HAP-1 (cell line): ENCODE measurements at regions not wholly inside any gene's neighbourhood (a gene's known extent, or its start where the extent isn't known, plus 50 kb on each side); places are given as distances from the start of the nearest gene placed in this dataset.
"Not testable (repeated sequence)": the region's sequence is repeated elsewhere in the genome, so short reads cannot be mapped to it uniquely, and the experiment has no call there.

ENCODE experiments used
- DNase-seq, 2 experiments: peaks; one replicate each; pipeline ENCODE4 v3.0.0-alpha.2; 2016 to 2020; ENCODE audit warnings: low spot score in 2 of 2
- H3K27me3 ChIP-seq: fragments of 250-450 bp; sonication (Bioruptor Pico); 2 replicates; pipeline ENCODE4 v1.5.1; 2020; ENCODE audit warnings: low read depth, mild to moderate bottlenecking, moderate library complexity
- H3K36me3 ChIP-seq: fragments of 250-450 bp; sonication (Bioruptor Pico); replicated peaks from 2 replicates; pipeline ENCODE4 v1.5.1; 2020; ENCODE audit warnings: mild to moderate bottlenecking
- H3K4me1 ChIP-seq: fragments of 250-450 bp; sonication (Bioruptor Pico); 2 replicates; pipeline ENCODE4 v1.5.1; 2020; ENCODE audit warnings: mild to moderate bottlenecking
- H3K4me3 ChIP-seq: fragments of 250-450 bp; sonication (Bioruptor Pico); 2 replicates; pipeline ENCODE4 v1.5.1; 2020; ENCODE audit warnings: mild to moderate bottlenecking, moderate library complexity
- H3K9me3 ChIP-seq: fragments of 250-450 bp; sonication (Bioruptor Pico); 2 replicates; pipeline ENCODE4 v1.5.1; 2020; ENCODE audit warnings: mild to moderate bottlenecking, moderate library complexity
- in situ Hi-C: fragments of 300-500 bp; cut with MboI; formaldehyde crosslinking; loops from 3 replicates; pipeline ENCODE4 v1.14.3; 2020; ENCODE audit warnings: low sequenced_read_pairs, inconsistent platforms, mixed read lengths

GRCh38 chr1:73245196-73245595 lies 952.8 kb downstream of the LRRIQ3 start:
- not testable (repeated sequence) for H3K4me1 ChIP-seq

GRCh38 chr1:73218995-73219546 lies 936.7 kb upstream of the NEGR1 start:
- Histone ChIP-seq H3K27me3 (no peaks in the 10 kb centered on the region), H3K4me3 (no peak overlapping the region), H3K4me1 (no peaks in the 10 kb centered on the region), H3K36me3 (no peaks in the 10 kb centered on the region), H3K9me3 (no peaks in the 10 kb centered on the region)
- no peak for DNase-seq
- in situ Hi-C loops: no loop called here

More at GRCh38 chr1:73245196-73245595, 952.8 kb downstream of the LRRIQ3 start:
- H3K4me3 ChIP-seq, DNase-seq, H3K36me3 ChIP-seq, H3K27me3 ChIP-seq, in situ Hi-C loops, H3K9me3 ChIP-seq: not testable (repeated sequence)

GRCh38 chr1:73205294-73205973 lies 923.1 kb upstream of the NEGR1 start:
- H3K27me3 ChIP-seq: no peaks in the 10 kb centered on the region
- no peaks in the 10 kb centered on the region for H3K36me3 ChIP-seq
- H3K4me3 ChIP-seq: no peak overlapping the region
- in situ Hi-C loops: no loop called here
- peak; percentile 27 to 33 for DNase-seq
- H3K9me3 ChIP-seq: no peaks in the 10 kb centered on the region
- H3K4me1 ChIP-seq: peaks cover 8% of the 10 kb centered on the region

- no peaks in the 10 kb centered on the region for H3K36me3 ChIP-seq
- no peak overlapping the region for H3K4me3 ChIP-seq
- no peak for DNase-seq
- H3K27me3 ChIP-seq: no peaks in the 10 kb centered on the region
- no peaks in the 10 kb centered on the region for H3K4me1 ChIP-seq
- in situ Hi-C loops: no loop called here
- no peaks in the 10 kb centered on the region for H3K9me3 ChIP-seq
Observed at GRCh38 chr1:73197972-73198371, 915.6 kb upstream of the NEGR1 start.

GRCh38 chr1:73194965-73195364 lies 912.6 kb upstream of the NEGR1 start:
- in situ Hi-C loops: no loop called here
- no peak for DNase-seq

GRCh38 chr1:73183581-73183980 lies 901.2 kb upstream of the NEGR1 start:
- DNase-seq, H3K9me3 ChIP-seq, H3K4me1 ChIP-seq, H3K36me3 ChIP-seq, in situ Hi-C loops, H3K4me3 ChIP-seq, H3K27me3 ChIP-seq: not testable (repeated sequence)

More at GRCh38 chr1:73194965-73195364, 912.6 kb upstream of the NEGR1 start:
- no peak overlapping the region for H3K4me3 ChIP-seq
- H3K9me3 ChIP-seq: no peaks in the 10 kb centered on the region
- H3K36me3 ChIP-seq: no peaks in the 10 kb centered on the region
- no peaks in the 10 kb centered on the region for H3K27me3 ChIP-seq
- no peaks in the 10 kb centered on the region for H3K4me1 ChIP-seq

GRCh38 chr1:73181190-73181540 lies 898.8 kb upstream of the NEGR1 start:
- no peak for DNase-seq
- in situ Hi-C loops: no loop called here
- H3K9me3 ChIP-seq: no peaks in the 10 kb centered on the region
- no peaks in the 10 kb centered on the region for H3K27me3 ChIP-seq
- H3K36me3 ChIP-seq: no peaks in the 10 kb centered on the region
- H3K4me3 ChIP-seq: no peak overlapping the region
- no peaks in the 10 kb centered on the region for H3K4me1 ChIP-seq

GRCh38 chr1:73180397-73181189 lies 898.3 kb upstream of the NEGR1 start:
- H3K27me3 ChIP-seq: no peaks in the 10 kb centered on the region
- no peaks in the 10 kb centered on the region for H3K4me1 ChIP-seq
- in situ Hi-C loops: no loop called here
- no peaks in the 10 kb centered on the region for H3K9me3 ChIP-seq
- H3K36me3 ChIP-seq: no peaks in the 10 kb centered on the region
- H3K4me3 ChIP-seq: no peak overlapping the region
- no peak for DNase-seq

- Histone ChIP-seq H3K4me1 (no peaks in the 10 kb centered on the region), H3K9me3 (no peaks in the 10 kb centered on the region), H3K27me3 (no peaks in the 10 kb centered on the region), H3K36me3 (no peaks in the 10 kb centered on the region), H3K4me3 (no peak overlapping the region)
- in situ Hi-C loops: no loop called here
- DNase-seq: no peak
Observed at GRCh38 chr1:73176902-73177301, 894.6 kb upstream of the NEGR1 start.

- DNase-seq: no peak
- Histone ChIP-seq H3K4me3 (no peak overlapping the region), H3K9me3 (no peaks in the 10 kb centered on the region), H3K36me3 (no peaks in the 10 kb centered on the region), H3K4me1 (no peaks in the 10 kb centered on the region), H3K27me3 (no peaks in the 10 kb centered on the region)
- in situ Hi-C loops: no loop called here
Observed at GRCh38 chr1:73167009-73167657, 884.8 kb upstream of the NEGR1 start.

GRCh38 chr1:73162564-73162963 lies 880.2 kb upstream of the NEGR1 start:
- DNase-seq: no peak

GRCh38 chr1:73161418-73161817 lies 879.1 kb upstream of the NEGR1 start:
- H3K4me3 ChIP-seq: no peak overlapping the region
- DNase-seq: no peak
- in situ Hi-C loops: no loop called here
- 0 out of 2 replicates have a peak, but pooled peaks cover 2% of the 10 kb centered on the region for H3K9me3 ChIP-seq
- H3K36me3 ChIP-seq: no peaks in the 10 kb centered on the region
- no peaks in the 10 kb centered on the region for H3K27me3 ChIP-seq
- no peaks in the 10 kb centered on the region for H3K4me1 ChIP-seq

More at GRCh38 chr1:73162564-73162963, 880.2 kb upstream of the NEGR1 start:
- Histone ChIP-seq H3K9me3 (0 out of 2 replicates have a peak, but pooled peaks cover 2% of the 10 kb centered on the region), H3K27me3 (no peaks in the 10 kb centered on the region), H3K4me1 (no peaks in the 10 kb centered on the region), H3K4me3 (no peak overlapping the region), H3K36me3 (no peaks in the 10 kb centered on the region)
- in situ Hi-C loops: no loop called here

GRCh38 chr1:73160759-73161158 lies 878.4 kb upstream of the NEGR1 start:
- DNase-seq: no peak
- in situ Hi-C loops: no loop called here
- Histone ChIP-seq H3K9me3 (0 out of 2 replicates have a peak, but pooled peaks cover 2% of the 10 kb centered on the region), H3K27me3 (no peaks in the 10 kb centered on the region), H3K4me3 (no peak overlapping the region), H3K4me1 (no peaks in the 10 kb centered on the region), H3K36me3 (no peaks in the 10 kb centered on the region)

- Histone ChIP-seq H3K4me1 (no peaks in the 10 kb centered on the region), H3K4me3 (no peak overlapping the region), H3K27me3 (no peaks in the 10 kb centered on the region), H3K36me3 (no peaks in the 10 kb centered on the region), H3K9me3 (no peaks in the 10 kb centered on the region)
- in situ Hi-C loops: no loop called here
- no peak for DNase-seq
Observed at GRCh38 chr1:73144311-73144710, 862.0 kb upstream of the NEGR1 start.
